SH-SY5Y (cell line): ENCODE measurements at regions not wholly inside any gene's neighbourhood (a gene's known extent, or its start where the extent isn't known, plus 50 kb on each side); places are given as distances from the start of the nearest gene placed in this dataset.

Source experiments
- GATA2 ChIP-seq: IDR thresholded peaks from 2 replicates; pipeline ENCODE4 v1.6.1; 2011; ENCODE audit warnings: mild to moderate bottlenecking, low read depth, low read length
- GATA3 ChIP-seq: IDR thresholded peaks from 2 replicates; pipeline ENCODE4 v1.6.1; 2011; ENCODE audit warnings: low read depth, mild to moderate bottlenecking, low read length, moderate library complexity

DNA sequence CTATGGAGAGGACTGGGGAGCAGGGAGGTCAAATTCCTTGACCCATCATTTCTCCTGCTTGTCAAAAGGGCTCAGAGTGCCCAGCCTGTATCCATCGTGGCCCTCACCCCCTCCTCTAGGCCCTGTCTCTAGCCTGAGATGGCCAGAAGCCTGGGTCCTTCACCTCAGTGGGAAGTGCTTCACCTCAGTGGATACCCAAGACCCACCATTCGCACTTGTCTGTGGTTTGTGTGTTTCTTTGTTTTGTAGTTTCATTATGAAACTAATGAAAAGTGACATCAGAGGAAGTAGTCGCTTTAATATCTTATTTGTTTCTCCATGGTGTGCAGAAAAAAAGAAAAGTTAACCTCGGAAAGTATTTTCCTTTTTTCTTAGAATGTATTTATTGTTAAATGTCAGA is 194.0 kb upstream of the CADM1 start:
- no peak for TF ChIP-seq GATA2
- TF ChIP-seq GATA3, result no peak
